Heart right ventricle (tissue), 16 donors: ENCODE measurements at regions not wholly inside any gene's neighbourhood (a gene's known extent, or its start where the extent isn't known, plus 50 kb on each side); places are given as distances from the start of the nearest gene placed in this dataset.

ENCODE experiments used
- ATAC-seq, 8 donors: fragments of 200-7000 bp; cut with Tn5 transposase; one replicate each; pipeline ENCODE4 v1.9.1; 2020; ENCODE audit warnings: mild to moderate bottlenecking in 8 of 8, moderate library complexity in 8 of 8, moderate number of reproducible peaks in 1 of 8
- DNase-seq, 2 donors: peaks; one replicate each; pipeline ENCODE4 v3.0.0-alpha.2; 2020
- H3K27ac ChIP-seq, 10 donors: fragments of 200-600 bp; sonication (generic) in 2 of 10; one replicate each; pipeline versions ENCODE4 v1.5.0 to v1.8.0; 2020 to 2022; ENCODE audit warnings: mild to moderate bottlenecking in 3 of 10
- H3K27me3 ChIP-seq, 7 donors: fragments of 200-600 bp; one replicate each; pipeline ENCODE4 v1.8.0; 2021 to 2022; ENCODE audit warnings: mild to moderate bottlenecking in 2 of 7
- H3K36me3 ChIP-seq, 9 donors: fragments of 200-600 bp; sonication (generic) in 1 of 9; one replicate each; pipeline versions ENCODE4 v1.5.0 to v1.8.0; 2020 to 2022; ENCODE audit warnings: mild to moderate bottlenecking in 2 of 9
- H3K4me1 ChIP-seq, 9 donors: fragments of 200-600 bp; sonication (generic) in 1 of 9; one replicate each; pipeline versions ENCODE4 v1.5.0 to v1.8.0; 2020 to 2022; ENCODE audit warnings: mild to moderate bottlenecking in 4 of 9
- H3K4me3 ChIP-seq, 10 donors: fragments of 200-600 bp; sonication (generic) in 2 of 10; one replicate each; pipeline versions ENCODE4 v1.5.0 to v1.8.0; 2020 to 2022; ENCODE audit warnings: mild to moderate bottlenecking in 7 of 10, moderate library complexity in 2 of 10
- H3K9me3 ChIP-seq, 11 donors: fragments of 200-600 bp in 10 of 11; sonication (generic) in 2 of 11; one replicate each; pipeline versions ENCODE4 v1.5.0 to v1.8.0; 2013 to 2022; ENCODE audit warnings: mild to moderate bottlenecking in 2 of 11, control low read depth in 1 of 11, moderate library complexity in 1 of 11
- WGBS, 2 donors: extraction: QIAGEN DNeasy Blood & Tissue Kit; methylation state at CpG; one replicate each; pipeline ENCODE4 v1.1.7; 2013; ENCODE audit warnings: inconsistent platforms in 1 of 2; 5-methylcytosine and 5-hydroxymethylcytosine counted together
- intact Hi-C, 10 donors: fragments of 100-400 bp; cut with DNase I; formaldehyde crosslinking; loops; one replicate each; pipeline versions ENCODE4 v1.11.1 to v1.14.2; 2022
- TF ChIP-seq, protein P1 (sequence below), 9 donors: fragments of 200-600 bp; sonication (generic) in 2 of 9; IDR thresholded peaks; one replicate each; pipeline versions ENCODE4 v1.5.0 to v1.8.0; 2021 to 2022; ENCODE audit warnings: antibody characterized with exemption in 9 of 9, mild to moderate bottlenecking in 5 of 9, moderate library complexity in 1 of 9
- donor health status: Arrhythmogenic right ventricular cardiomyopathy.
- donor health status: ischemic (EF 13 %, LVEDD 7.1; RV severe dilation, severe dysfunction).
- donor health status: healthy with polysubstance abuse.
- donor health status: DM: no; HTN: yes; CAD: no.
- donor health status: DM: no; HTN: no; CAD: no.
- donor health status: ischemic (EF 25% LVEDD 6.9; RV normal size, moderate dysfunction).
- donor health status: ischemic (EF 25% LVEDD 5.7; RV mildly dilated, moderate dysfunction).
- donor health status: healthy.
- donor health status: DM: yes; HTN: yes; CAD: no.
- donor health status: Ischemic cardiomyopathy.
- donor health status: ischemic (EF 35%, LVEDD 5.7; RV mildly dilated, moderate dysfunction).
- donor health status: nonischemic (EF 11% LVEDD 7.7; RV severe dilation, severe dysfunction).
- donor health status: DM: yes; HTN: yes; CAD: no.
- donor health status: PGD.
- donor health status: ischemic (EF 29% LVEDD 5.4; RV normal size, mild dysfunction).
- donor health status: nonischemic (EF 23%, LVEDD 6.1; RV moderate dilation, normal function).

DNA sequence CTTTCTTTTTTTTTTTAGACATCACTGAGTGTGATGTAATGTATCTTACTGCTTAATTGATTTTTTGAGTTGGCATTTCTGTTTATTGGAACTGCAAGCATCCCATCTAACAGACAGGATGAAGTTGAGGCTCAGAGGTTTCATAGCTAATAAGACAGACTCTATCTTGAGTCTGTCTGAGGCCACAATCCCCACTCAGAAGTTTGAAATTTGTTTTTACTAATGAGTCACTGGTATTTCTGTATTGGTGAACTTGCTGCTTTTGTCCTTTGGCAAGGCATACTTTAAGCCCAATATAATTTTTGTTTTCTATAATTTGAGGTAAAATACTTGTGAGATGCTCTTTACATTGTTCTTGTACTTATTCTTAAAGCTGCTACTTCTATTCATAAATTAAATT lies 491.2 kb downstream of the PSAT1 start:
- H3K9me3 ChIP-seq: peaks cover 0 to 17% (median 0%) of the 10 kb centered on the region in 11 donors
- H3K27me3 ChIP-seq: no peaks in the 10 kb centered on the region
- H3K27ac ChIP-seq: no peak overlapping the region
- H3K4me1 ChIP-seq: no peaks in the 10 kb centered on the region
- intact Hi-C loops: loop anchor here in 1 of 10 donors (10.0 kb wide), 1 partner anchor 183 kb away; no protein-coding TSS in a partner anchor
- H3K4me3 ChIP-seq: no peak overlapping the region
- H3K36me3 ChIP-seq: no peaks in the 10 kb centered on the region
- TF ChIP-seq, protein P1, sequence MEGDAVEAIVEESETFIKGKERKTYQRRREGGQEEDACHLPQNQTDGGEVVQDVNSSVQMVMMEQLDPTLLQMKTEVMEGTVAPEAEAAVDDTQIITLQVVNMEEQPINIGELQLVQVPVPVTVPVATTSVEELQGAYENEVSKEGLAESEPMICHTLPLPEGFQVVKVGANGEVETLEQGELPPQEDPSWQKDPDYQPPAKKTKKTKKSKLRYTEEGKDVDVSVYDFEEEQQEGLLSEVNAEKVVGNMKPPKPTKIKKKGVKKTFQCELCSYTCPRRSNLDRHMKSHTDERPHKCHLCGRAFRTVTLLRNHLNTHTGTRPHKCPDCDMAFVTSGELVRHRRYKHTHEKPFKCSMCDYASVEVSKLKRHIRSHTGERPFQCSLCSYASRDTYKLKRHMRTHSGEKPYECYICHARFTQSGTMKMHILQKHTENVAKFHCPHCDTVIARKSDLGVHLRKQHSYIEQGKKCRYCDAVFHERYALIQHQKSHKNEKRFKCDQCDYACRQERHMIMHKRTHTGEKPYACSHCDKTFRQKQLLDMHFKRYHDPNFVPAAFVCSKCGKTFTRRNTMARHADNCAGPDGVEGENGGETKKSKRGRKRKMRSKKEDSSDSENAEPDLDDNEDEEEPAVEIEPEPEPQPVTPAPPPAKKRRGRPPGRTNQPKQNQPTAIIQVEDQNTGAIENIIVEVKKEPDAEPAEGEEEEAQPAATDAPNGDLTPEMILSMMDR (IDR thresholded peaks at IDR 0.05): no peak
- ATAC-seq (no peak), DNase-seq (no peak)

DNA sequence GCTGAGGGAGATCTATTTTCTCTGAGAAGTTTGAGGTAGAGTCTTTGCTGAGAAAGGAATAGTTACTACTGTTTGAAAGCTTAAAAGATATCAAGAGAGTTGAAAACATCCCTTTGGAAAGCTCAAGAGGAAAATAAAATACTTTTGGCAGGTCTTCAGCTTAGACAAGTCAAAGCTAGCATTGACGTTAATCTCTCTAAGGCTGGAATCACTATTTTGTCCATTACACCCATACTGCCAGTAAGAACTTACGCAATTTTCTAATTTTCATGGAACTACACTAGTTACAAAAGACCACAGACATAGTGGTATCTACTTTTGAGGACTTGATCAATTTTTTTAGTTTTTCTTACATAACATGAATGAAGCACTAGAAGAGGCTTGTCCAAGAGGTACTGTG lies 494.9 kb downstream of the PSAT1 start:
- intact Hi-C loops: loop anchor here in 1 of 10 donors (10.0 kb wide), 1 partner anchor 623 kb away; no protein-coding TSS in a partner anchor
- H3K9me3 ChIP-seq: peaks cover 0 to 17% (median 0%) of the 10 kb centered on the region in 11 donors
- no peaks in the 10 kb centered on the region for H3K27me3 ChIP-seq
- ATAC-seq: peak in 4 of 8 donors; percentile 25 to 57 (median 37)
- TF ChIP-seq, protein P1 (IDR thresholded peaks at IDR 0.05): no peak
- H3K27ac ChIP-seq: peak overlapping the region in 3 of 10 donors; percentile 31 to 60 (median 49)
- no peak overlapping the region for H3K4me3 ChIP-seq
- no peak for DNase-seq
- H3K36me3 ChIP-seq: no peaks in the 10 kb centered on the region
- WGBS, 2 donors: 71 to 74% methylated on average over 2 of the region's 2 CpGs
- no peaks in the 10 kb centered on the region for H3K4me1 ChIP-seq

DNA sequence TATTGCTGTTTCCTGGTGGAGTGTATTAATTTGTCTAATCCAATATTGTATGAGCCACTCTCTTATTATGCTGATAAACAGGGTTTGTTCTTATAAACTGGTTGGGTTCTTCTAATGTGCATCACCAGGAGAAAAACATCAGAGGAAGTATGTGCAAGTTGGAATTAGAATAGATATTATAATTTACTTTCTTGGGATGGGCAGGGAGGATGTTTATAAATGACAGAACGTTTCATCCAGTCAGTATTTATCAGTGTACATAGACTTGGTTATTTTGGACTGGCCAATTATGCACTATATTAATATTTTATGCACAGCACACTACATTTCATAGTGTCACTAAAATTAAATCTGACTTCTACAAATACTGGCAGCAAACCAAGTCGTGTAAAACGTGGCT lies 495.8 kb downstream of the PSAT1 start:
- Histone ChIP-seq H3K36me3 (no peaks in the 10 kb centered on the region), H3K9me3 (peaks cover 0 to 17% (median 0%) of the 10 kb centered on the region in 11 donors), H3K27me3 (no peaks in the 10 kb centered on the region), H3K4me1 (no peaks in the 10 kb centered on the region), H3K4me3 (no peak overlapping the region), H3K27ac (peak overlapping the region in 3 of 10 donors; percentile 3 to 60 (median 15))
- DNase-seq (no peak), ATAC-seq (no peak)
- 42 to 49% methylated on average over 3 of the region's 3 CpGs for WGBS, 2 donors
- intact Hi-C loops: loop anchor here in 1 of 10 donors (10.0 kb wide), 1 partner anchor 622 kb away; no protein-coding TSS in a partner anchor
- TF ChIP-seq, protein P1 (IDR thresholded peaks at IDR 0.05): no peak

DNA sequence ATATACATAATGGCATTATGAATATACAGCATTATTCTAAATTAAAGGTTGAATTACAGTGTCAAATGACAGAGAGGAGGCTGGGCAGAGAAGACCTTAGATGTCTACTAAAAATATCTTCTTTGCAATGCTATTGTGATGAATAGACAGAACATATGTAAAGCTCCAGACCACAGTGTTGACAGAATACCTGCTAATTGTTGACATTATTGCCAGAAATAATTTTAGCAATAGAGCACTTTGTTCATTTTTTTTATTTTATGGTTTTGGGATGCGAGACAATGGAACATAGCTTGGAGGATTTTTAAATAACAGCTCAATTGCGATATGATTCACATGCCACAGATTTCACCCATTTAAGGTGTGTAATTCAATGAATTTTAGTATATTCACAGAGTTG lies 508.8 kb downstream of the PSAT1 start:
- ATAC-seq (no peak), DNase-seq (no peak)
- no peak overlapping the region for H3K4me3 ChIP-seq
- H3K36me3 ChIP-seq: no peaks in the 10 kb centered on the region
- H3K4me1 ChIP-seq: no peaks in the 10 kb centered on the region
- intact Hi-C loops: no loop called here
- H3K27ac ChIP-seq: no peak overlapping the region
- TF ChIP-seq, protein P1 (IDR thresholded peaks at IDR 0.05): no peak
- no peaks in the 10 kb centered on the region for H3K9me3 ChIP-seq
- 96% methylated on average over 2 of the region's 2 CpGs for WGBS, 2 donors
- no peaks in the 10 kb centered on the region for H3K27me3 ChIP-seq
